Keratinocyte (primary cell): ENCODE measurements at regions not wholly inside any gene's neighbourhood (a gene's known extent, or its start where the extent isn't known, plus 50 kb on each side); places are given as distances from the start of the nearest gene placed in this dataset.

Experiments
- DNase-seq: peaks from one replicate; pipeline ENCODE4 v3.0.0-alpha.2; 2011; ENCODE audit warnings: low read depth, missing footprints, low spot score
- FAIRE-seq: peaks from 2 replicates; lab custom pipeline; 2011; peaks lifted over from hg19 to GRCh38; lab: Jason Lieb, UNC
- H2AFZ ChIP-seq: 2 replicates; pipeline ENCODE4 v1.6.0; 2012; ENCODE audit warnings: low read length, control low read depth, inconsistent platforms; ENCODE audit not compliant: control insufficient read depth
- H3K27ac ChIP-seq: 2 replicates; pipeline ENCODE4 v1.5.1; 2011; ENCODE audit warnings: low read length; ENCODE audit not compliant: control insufficient read depth, insufficient read depth
- H3K27me3 ChIP-seq: 3 replicates; pipeline ENCODE4 v1.6.0; 2011; ENCODE audit warnings: low read length; ENCODE audit not compliant: control insufficient read depth, insufficient read depth; ENCODE audit errors: extremely low read depth
- H3K36me3 ChIP-seq, 2 experiments: 2 replicates in 1 of 2; 3 replicates in 1 of 2; pipeline ENCODE4 v1.5.1; 2011; ENCODE audit warnings: low read length in 2 of 2, mild to moderate bottlenecking in 1 of 2; ENCODE audit not compliant: control insufficient read depth in 2 of 2, insufficient read depth in 2 of 2; ENCODE audit errors: extremely low read depth in 1 of 2
- H3K4me1 ChIP-seq: 3 replicates; pipeline ENCODE4 v1.5.1; 2011; ENCODE audit warnings: low read length; ENCODE audit not compliant: control insufficient read depth, insufficient read depth; ENCODE audit errors: extremely low read depth
- H3K4me2 ChIP-seq: 3 replicates; pipeline ENCODE4 v1.6.0; 2011; ENCODE audit warnings: low read depth, low read length; ENCODE audit not compliant: control insufficient read depth, insufficient read depth; ENCODE audit errors: extremely low read depth
- H3K4me3 ChIP-seq, 3 experiments: fragments of 200-600 bp in 1 of 3; sonication (generic) in 1 of 3; 2 replicates in 2 of 3; 3 replicates in 1 of 3; pipeline ENCODE4 v1.5.1; 2011 to 2016; ENCODE audit warnings: low read length in 3 of 3, mild to moderate bottlenecking in 3 of 3, control low read depth in 2 of 3, inconsistent platforms in 1 of 3, low read depth in 1 of 3, mixed read lengths in 1 of 3, mixed run types in 1 of 3, moderate library complexity in 1 of 3; ENCODE audit not compliant: control insufficient read depth in 2 of 3, insufficient read depth in 2 of 3; ENCODE audit errors: extremely low read depth in 1 of 3
- H3K79me2 ChIP-seq: 2 replicates; pipeline ENCODE4 v1.6.0; 2012; ENCODE audit warnings: low read length; ENCODE audit not compliant: control insufficient read depth, insufficient read depth
- H3K9ac ChIP-seq: 3 replicates; pipeline ENCODE4 v1.6.0; 2011; ENCODE audit warnings: low read length; ENCODE audit not compliant: control insufficient read depth, insufficient read depth; ENCODE audit errors: extremely low read depth
- H3K9me1 ChIP-seq: 3 replicates; pipeline ENCODE4 v1.6.0; 2011; ENCODE audit warnings: low read length; ENCODE audit not compliant: control insufficient read depth, insufficient read depth; ENCODE audit errors: extremely low read depth
- H3K9me3 ChIP-seq: 2 replicates; pipeline ENCODE4 v1.5.1; 2012; ENCODE audit warnings: low read depth, low read length; ENCODE audit not compliant: control insufficient read depth
- H4K20me1 ChIP-seq: 3 replicates; pipeline ENCODE4 v1.6.0; 2011; ENCODE audit warnings: low read length; ENCODE audit not compliant: control insufficient read depth, insufficient read depth; ENCODE audit errors: extremely low read depth
- CTCF ChIP-seq, 3 experiments: IDR thresholded peaks in 1 of 3; conservative IDR thresholded peaks in 1 of 3; optimal IDR thresholded peaks in 1 of 3; 2 replicates in 2 of 3; 3 replicates in 1 of 3; pipeline versions ENCODE3 to v1.5.1; 2011; ENCODE audit warnings: low read length in 3 of 3, mild to moderate bottlenecking in 3 of 3, moderate library complexity in 2 of 3, control low read depth in 1 of 3, inconsistent platforms in 1 of 3; ENCODE audit not compliant: insufficient read depth in 2 of 3; ENCODE audit errors: extremely low read depth in 1 of 3
- EZH2 ChIP-seq: IDR thresholded peaks from one replicate; pipeline ENCODE4 v1.6.1; 2012; ENCODE audit warnings: inconsistent platforms, mild to moderate bottlenecking, low read length, moderate library complexity
- dilution Hi-C: fragments of 300-500 bp; cut with MboI; formaldehyde crosslinking; loops from one replicate; pipeline ENCODE4 v1.7.0; 2020; ENCODE audit warnings: low sequenced_read_pairs; ENCODE audit not compliant: extremely low pct_ligation_motif_present

GRCh38 chr14:43172899-43173548 lies 1334.1 kb downstream of the FSCB start:
- H4K20me1 ChIP-seq: no peaks in the 10 kb centered on the region
- no peaks in the 10 kb centered on the region for H3K79me2 ChIP-seq
- no peak for FAIRE-seq
- no peak for TF ChIP-seq EZH2
- no peak for TF ChIP-seq CTCF (optimal IDR thresholded peaks at IDR 0.05 in 1 of 3, IDR thresholded peaks at IDR 0.05 in 1 of 3, conservative IDR thresholded peaks at IDR 0.05 in 1 of 3; ENCODE audit: extremely low read depth in 1 of 3, insufficient read depth in 2 of 3, low read length in 3 of 3)
- no peaks in the 10 kb centered on the region for H3K27me3 ChIP-seq
- no peaks in the 10 kb centered on the region for H3K36me3 ChIP-seq
- H3K9me1 ChIP-seq: no peaks in the 10 kb centered on the region
- no peak overlapping the region for H3K4me2 ChIP-seq
- dilution Hi-C loops: no loop called here
- H3K9ac ChIP-seq: no peak overlapping the region
- H2AFZ ChIP-seq: no peak overlapping the region
- H3K27ac ChIP-seq: no peak overlapping the region
- H3K4me3 ChIP-seq: no peak overlapping the region
- peaks cover 3% of the 10 kb centered on the region for H3K9me3 ChIP-seq
- DNase-seq: no peak
- no peaks in the 10 kb centered on the region for H3K4me1 ChIP-seq

- FAIRE-seq: no peak
Observed at GRCh38 chr14:43169722-43170121, 1337.4 kb downstream of the FSCB start.

More at GRCh38 chr14:43169722-43170121, 1337.4 kb downstream of the FSCB start:
- Histone ChIP-seq H3K4me3 (no peak overlapping the region), H4K20me1 (no peaks in the 10 kb centered on the region), H2AFZ (no peak overlapping the region), H3K27me3 (no peaks in the 10 kb centered on the region), H3K4me2 (no peak overlapping the region), H3K36me3 (no peaks in the 10 kb centered on the region), H3K9me3 (no peaks in the 10 kb centered on the region), H3K4me1 (no peaks in the 10 kb centered on the region), H3K9me1 (no peaks in the 10 kb centered on the region), H3K9ac (no peak overlapping the region), H3K27ac (no peak overlapping the region), H3K79me2 (no peaks in the 10 kb centered on the region)
- TF ChIP-seq EZH2: no peak
- TF ChIP-seq CTCF (optimal IDR thresholded peaks at IDR 0.05 in 1 of 3, IDR thresholded peaks at IDR 0.05 in 1 of 3, conservative IDR thresholded peaks at IDR 0.05 in 1 of 3; ENCODE audit: extremely low read depth in 1 of 3, insufficient read depth in 2 of 3, low read length in 3 of 3): no peak
- no peak for DNase-seq
- dilution Hi-C loops: no loop called here
